Globus pallidus (tissue), 1 donor: ENCODE measurements at regions not wholly inside any gene's neighbourhood (a gene's known extent, or its start where the extent isn't known, plus 50 kb on each side); places are given as distances from the start of the nearest gene placed in this dataset.

Source experiments
- DNase-seq: peaks from one replicate; pipeline ENCODE4 v3.0.0-alpha.2; 2015; ENCODE audit warnings: low spot score

- DNase-seq, result no peak
Measured at GRCh38 chr2:102967451-102967850, 205.6 kb downstream of the TMEM182 start.

- DNase-seq, result no peak
Measured at GRCh38 chr2:102968375-102968774, 206.5 kb downstream of the TMEM182 start.

DNA sequence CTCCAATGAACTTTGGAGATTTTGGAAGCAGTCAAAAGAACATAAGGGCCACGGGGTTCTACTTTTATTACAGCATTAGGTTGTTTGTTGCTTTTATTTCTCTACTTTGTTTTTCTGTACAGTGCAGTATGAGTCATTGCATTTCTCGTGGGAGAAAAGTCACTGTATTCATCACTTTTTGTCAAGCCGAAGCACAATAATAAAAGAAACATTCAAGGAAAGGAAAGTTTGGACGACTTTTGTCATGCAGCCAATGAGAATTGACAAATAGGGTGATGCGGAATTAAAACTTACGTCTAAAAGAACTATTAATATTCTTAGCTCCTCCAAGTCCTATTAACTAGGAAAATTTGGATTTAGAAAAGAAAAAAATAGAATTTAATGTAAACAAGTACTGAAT is 209.9 kb downstream of the TMEM182 start:
- no peak for DNase-seq

GRCh38 chr2:102975996-102976975 is 214.5 kb downstream of the TMEM182 start:
- DNase-seq, result peak; percentile 58

DNA sequence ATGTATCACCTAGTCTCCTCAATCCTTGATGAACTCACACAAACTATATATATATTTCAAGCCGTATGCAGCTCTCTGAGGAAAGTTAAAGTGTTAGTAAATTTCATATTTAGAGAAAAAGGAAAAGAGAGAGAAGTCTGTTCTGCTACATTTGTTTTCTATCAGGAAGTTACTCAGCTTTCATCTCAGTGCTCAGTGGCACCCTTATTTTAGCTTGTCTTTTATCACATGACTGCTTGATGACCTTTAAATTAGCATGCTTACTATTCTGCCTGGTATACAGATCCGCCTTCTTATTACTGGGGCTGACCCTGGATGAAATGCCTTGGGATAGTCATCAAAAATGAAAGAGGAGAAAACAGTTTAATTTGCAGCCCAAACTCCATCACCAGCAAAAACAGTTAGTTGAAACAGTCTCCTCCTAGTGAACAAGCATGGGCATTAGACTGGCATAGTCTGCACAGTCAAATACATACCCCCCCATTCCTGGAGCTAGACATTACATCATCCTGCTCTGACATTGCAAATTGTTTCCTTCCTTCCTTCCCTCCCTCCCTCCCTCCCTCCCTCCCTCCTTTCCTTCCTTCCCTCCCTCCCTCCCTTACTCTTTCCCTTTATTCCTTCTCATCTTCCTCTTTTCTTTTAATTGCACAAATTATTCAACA is 215.7 kb downstream of the TMEM182 start:
- DNase-seq, result no peak

DNA sequence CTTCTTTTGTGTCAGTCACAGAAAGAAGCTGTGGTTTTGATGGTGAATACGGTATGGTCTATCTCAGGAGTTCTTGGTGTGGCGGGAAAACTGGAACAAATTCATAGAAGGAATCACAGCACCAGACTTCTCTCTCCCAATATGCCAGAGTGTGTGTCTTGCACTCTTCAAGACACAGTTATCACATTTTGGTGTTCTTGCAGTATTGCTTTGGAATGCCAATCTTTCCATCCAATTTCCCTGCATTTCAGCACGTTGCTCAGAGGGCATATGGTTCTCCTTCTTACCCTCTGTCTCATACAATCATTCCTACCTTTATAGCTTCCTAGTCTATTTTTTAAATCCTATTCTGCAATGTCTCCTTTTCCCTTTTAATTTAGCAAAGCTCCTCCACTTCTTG is 216.3 kb downstream of the TMEM182 start:
- DNase-seq, result no peak

DNA sequence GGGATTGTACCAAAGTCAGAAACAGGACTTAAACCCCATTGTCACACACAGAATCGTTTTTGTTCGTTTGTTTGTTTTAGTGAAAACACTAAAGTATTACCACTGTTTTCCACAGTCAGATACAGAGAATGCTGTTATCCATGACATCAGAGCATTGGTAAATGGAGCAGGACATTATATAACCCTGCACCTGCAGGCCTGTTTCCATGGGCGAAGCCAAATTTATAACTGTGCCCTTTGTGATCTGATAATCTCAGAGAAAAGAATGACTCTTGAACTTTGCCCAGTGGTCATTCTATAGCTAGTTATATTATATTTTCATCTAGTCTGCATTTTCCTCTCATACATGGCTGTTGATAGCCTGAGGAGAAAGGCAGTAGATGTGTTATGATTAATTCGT is 217.6 kb downstream of the TMEM182 start:
- peak; percentile 40 for DNase-seq

GRCh38 chr2:102983786-102984185 is 222.0 kb downstream of the TMEM182 start:
- no peak for DNase-seq

- DNase-seq, result no peak
Measured at GRCh38 chr2:102986826-102987490, 225.1 kb downstream of the TMEM182 start.

- DNase-seq, result no peak
Measured at GRCh38 chr2:102992607-102993006, 230.8 kb downstream of the TMEM182 start.

DNA sequence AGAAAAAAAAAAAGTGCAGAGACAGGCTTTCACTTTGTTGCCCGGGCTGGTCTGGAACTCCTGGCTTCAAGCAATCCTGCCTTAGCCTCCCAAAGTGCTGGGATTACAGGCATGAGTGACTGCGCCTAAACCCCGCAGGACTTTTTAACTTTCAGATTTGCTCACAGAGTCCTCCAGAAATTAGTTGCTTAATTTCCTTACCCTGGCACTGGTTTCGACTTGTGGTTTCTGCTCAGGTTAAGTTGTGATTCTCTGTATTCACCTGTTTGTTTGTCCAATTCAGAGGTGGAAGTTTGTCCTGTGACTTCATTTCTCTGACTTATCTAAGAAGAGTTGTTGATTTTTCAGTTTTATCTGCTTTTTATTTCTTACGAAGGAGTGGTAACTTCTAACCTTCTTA is 238.1 kb downstream of the TMEM182 start:
- DNase-seq, result no peak

- no peak for DNase-seq
Measured at GRCh38 chr2:103002954-103003353, 241.1 kb downstream of the TMEM182 start.

- no peak for DNase-seq
Measured at GRCh38 chr2:103003750-103004260, 242.0 kb downstream of the TMEM182 start.

DNA sequence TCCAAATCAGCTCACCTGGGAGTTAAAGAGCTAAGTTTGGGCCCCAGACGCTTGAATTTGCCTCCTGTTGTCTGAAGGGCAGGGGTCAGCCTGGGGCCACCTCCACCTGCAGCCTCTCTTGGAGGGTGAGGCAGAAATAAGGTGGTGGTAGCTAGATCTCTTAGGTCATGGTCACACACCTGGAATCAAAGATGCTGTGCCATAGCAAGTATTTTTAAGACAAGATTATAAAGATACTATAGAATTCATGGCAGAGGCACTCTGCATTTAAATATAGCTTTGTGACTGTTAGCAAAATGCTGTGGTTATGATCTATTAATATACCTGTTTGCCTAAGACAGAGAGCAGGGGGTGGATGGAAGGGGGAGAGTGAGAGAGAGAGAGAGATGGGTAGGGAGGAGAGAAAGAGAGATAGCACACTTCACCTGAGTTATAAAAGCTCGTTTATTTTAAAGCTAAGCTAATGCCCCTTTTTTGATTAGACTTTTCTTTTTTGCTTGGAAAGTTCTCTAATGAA is 242.7 kb downstream of the TMEM182 start:
- DNase-seq, result no peak

- DNase-seq, result no peak
Measured at GRCh38 chr2:103005393-103005792, 243.6 kb downstream of the TMEM182 start.

GRCh38 chr2:103007086-103007485 is 245.3 kb downstream of the TMEM182 start:
- no peak for DNase-seq

GRCh38 chr2:103008586-103008985 is 246.8 kb downstream of the TMEM182 start:
- peak; percentile 16 for DNase-seq

- DNase-seq, result no peak
Measured at GRCh38 chr2:103009871-103010270, 248.0 kb downstream of the TMEM182 start.

DNA sequence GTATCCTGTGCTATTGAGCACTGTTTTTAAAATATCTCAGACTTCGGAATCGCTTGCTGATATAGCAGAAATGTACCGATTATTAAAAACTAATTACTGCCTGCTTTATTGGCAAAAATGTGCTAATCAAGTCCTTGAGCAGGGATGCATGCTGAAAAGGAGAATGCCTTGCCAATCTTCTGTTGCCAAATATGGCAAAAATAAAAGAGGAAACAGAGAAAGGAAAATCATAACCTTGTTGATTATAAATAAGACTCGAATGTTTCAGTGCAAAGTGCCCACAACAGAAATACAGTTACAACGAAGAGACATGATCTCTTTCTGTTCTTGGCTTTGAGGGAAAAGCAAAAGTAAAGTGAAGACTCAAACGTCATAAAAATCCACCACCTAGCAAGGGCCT is 248.5 kb downstream of the TMEM182 start:
- no peak for DNase-seq

- DNase-seq, result no peak
Measured at GRCh38 chr2:103010751-103011150, 248.9 kb downstream of the TMEM182 start.

- DNase-seq, result no peak
Measured at GRCh38 chr2:103012590-103012989, 250.8 kb downstream of the TMEM182 start.

- no peak for DNase-seq
Measured at GRCh38 chr2:103025056-103025455, 263.2 kb downstream of the TMEM182 start.
